ENCODE measurements at regions not wholly inside any gene's neighbourhood (a gene's known extent, or its start where the extent isn't known, plus 50 kb on each side); places are given as distances from the start of the nearest gene placed in this dataset.
A peak's percentile ranks its signal among the peaks of the same experiment; 100 is the strongest.

DNA sequence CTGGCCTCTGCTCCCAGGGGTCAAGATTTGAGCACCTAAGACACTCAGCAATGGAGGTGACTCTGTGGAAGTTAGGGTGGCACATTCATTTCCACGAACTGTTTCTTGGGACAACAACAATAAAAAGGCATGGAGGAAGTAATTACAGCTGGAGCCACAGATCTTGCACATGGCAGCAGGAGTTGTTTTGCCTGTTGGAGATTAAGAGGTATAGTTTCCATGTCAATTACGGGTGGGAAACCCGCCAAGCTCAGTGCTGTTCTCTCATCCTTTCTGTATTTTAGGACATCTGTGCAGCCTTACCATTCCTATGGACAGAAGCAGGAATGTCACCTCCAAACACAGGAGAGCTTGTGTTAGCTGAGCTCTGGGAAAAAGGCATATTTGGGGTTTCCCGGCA is 201.2 kb downstream of the SNX10 start:
- no peaks in the 10 kb centered on the region for H3K27me3 ChIP-seq (ENCODE audit: control insufficient read depth in 2 of 2, insufficient read depth in 2 of 2, low read length in 2 of 2)
- Mint-ChIP-seq H3K36me3 (no peaks in the 10 kb centered on the region), H3K27me3 (peaks cover 0 to 19% (median 8%) of the 10 kb centered on the region in 5 donors), H3K4me1 (no peaks in the 10 kb centered on the region), H3K9me3 (no peaks in the 10 kb centered on the region), H3K4me3 (no peak overlapping the region), H3K27ac (no peak overlapping the region)
- DNase-seq (no peak), ATAC-seq (no peak)
- no peaks in the 10 kb centered on the region for H3K4me1 ChIP-seq (ENCODE audit: control insufficient read depth in 2 of 2, insufficient read depth in 2 of 2, low read length in 2 of 2)
- H3K27ac ChIP-seq (ENCODE audit: low read depth, low read length) = no peak overlapping the region
- CTCF ChIA-PET = no interaction called here
- no peaks in the 10 kb centered on the region for H3K9me3 ChIP-seq (ENCODE audit: control insufficient read depth in 2 of 3, low read length in 3 of 3)
- POLR2A ChIA-PET = no interaction called here
- intact Hi-C loops (cut with micrococcal nuclease) = no loop called here
- no peak overlapping the region for H3K4me3 ChIP-seq (ENCODE audit: low read length)
- H3K36me3 ChIP-seq (ENCODE audit: control insufficient read depth in 2 of 3, insufficient read depth in 3 of 3, low read length in 3 of 3) = no peaks in the 10 kb centered on the region

DNA sequence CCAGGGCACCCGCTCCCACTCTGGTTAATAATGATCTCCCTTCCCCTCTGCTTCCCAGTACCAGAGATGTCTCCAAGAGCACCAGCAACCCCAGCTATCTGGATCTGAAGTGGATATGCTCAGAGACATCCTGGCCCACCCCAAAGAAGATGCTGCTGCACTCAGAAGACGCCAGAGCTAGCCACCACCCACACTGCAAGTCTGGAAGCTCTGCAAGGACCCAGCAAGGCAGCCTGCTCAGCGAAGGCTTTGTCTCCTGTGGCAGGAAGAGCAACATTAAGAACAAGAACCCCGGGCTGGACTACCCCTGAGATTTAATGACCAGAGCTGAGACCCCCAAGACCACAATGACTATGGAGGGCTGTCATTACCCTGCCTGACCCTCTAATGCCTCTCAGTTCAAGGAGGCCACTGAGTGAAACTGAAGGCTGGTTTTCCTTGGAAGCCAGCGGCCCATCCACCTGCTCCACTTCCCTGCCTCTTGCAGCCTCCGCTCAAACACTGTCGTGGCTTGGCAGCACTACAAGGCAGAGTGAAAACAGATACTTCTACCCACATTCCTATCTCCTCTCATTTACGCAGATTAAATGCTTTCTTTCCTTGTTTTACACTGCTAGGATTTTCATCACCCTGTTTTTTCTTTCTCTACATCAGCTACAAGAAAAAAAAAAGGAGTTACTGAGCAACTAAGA is 202.2 kb downstream of the SNX10 start:
- H3K27me3 ChIP-seq (ENCODE audit: control insufficient read depth in 2 of 2, insufficient read depth in 2 of 2, low read length in 2 of 2) = no peaks in the 10 kb centered on the region
- no peaks in the 10 kb centered on the region for H3K4me1 ChIP-seq (ENCODE audit: control insufficient read depth in 2 of 2, insufficient read depth in 2 of 2, low read length in 2 of 2)
- no peak overlapping the region for H3K27ac ChIP-seq (ENCODE audit: low read depth, low read length)
- POLR2A ChIA-PET = no interaction called here
- no peak overlapping the region for H3K4me3 Mint-ChIP-seq
- no peak for DNase-seq
- no peaks in the 10 kb centered on the region for H3K9me3 ChIP-seq (ENCODE audit: control insufficient read depth in 2 of 3, low read length in 3 of 3)
- intact Hi-C loops (cut with micrococcal nuclease) = no loop called here
- no peak overlapping the region for H3K27ac Mint-ChIP-seq
- no peak overlapping the region for H3K4me3 ChIP-seq (ENCODE audit: low read length)
- no peaks in the 10 kb centered on the region for H3K9me3 Mint-ChIP-seq
- H3K4me1 Mint-ChIP-seq = no peaks in the 10 kb centered on the region
- H3K27me3 Mint-ChIP-seq = peaks cover 0 to 9% (median 6%) of the 10 kb centered on the region in 5 donors
- no peak for ATAC-seq
- H3K36me3 Mint-ChIP-seq = no peaks in the 10 kb centered on the region
- no peaks in the 10 kb centered on the region for H3K36me3 ChIP-seq (ENCODE audit: control insufficient read depth in 2 of 3, insufficient read depth in 3 of 3, low read length in 3 of 3)
- CTCF ChIA-PET = interaction anchor here (0.5 kb wide), 1 partner anchor 577 kb away, joined by 3 read pairs; no protein-coding TSS in a partner anchor

DNA sequence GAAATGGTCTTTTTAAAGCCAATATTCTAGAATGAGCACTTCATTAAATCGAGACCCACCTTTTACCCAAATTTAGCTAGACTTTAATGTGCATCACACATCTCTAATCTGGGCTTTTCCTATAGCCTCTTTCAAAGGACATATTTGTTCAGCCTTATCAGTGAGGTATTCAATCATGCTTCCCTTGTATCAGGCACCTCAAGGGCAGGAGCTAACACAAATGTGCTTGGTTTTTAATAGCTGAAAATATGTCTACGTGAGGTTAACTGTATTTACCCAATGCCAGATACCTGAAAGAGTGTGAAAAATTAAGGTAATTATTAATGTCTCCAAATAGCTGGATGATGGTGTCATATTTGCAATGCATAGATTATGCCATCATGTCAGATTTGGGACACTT is 203.9 kb downstream of the SNX10 start:
- Mint-ChIP-seq H3K4me1 (no peaks in the 10 kb centered on the region), H3K27ac (no peak overlapping the region), H3K27me3 (peaks cover 0 to 9% (median 0%) of the 10 kb centered on the region in 5 donors), H3K4me3 (no peak overlapping the region), H3K36me3 (no peaks in the 10 kb centered on the region), H3K9me3 (no peaks in the 10 kb centered on the region)
- ATAC-seq = no peak
- H3K27me3 ChIP-seq (ENCODE audit: control insufficient read depth in 2 of 2, insufficient read depth in 2 of 2, low read length in 2 of 2) = no peaks in the 10 kb centered on the region
- ChIA-PET CTCF (interaction anchor here (1.5 kb wide), 1 partner anchor 125 kb away, joined by 5 read pairs; no protein-coding TSS in a partner anchor), POLR2A (no interaction called here)
- no peaks in the 10 kb centered on the region for H3K36me3 ChIP-seq (ENCODE audit: control insufficient read depth in 2 of 3, insufficient read depth in 3 of 3, low read length in 3 of 3)
- intact Hi-C loops (cut with micrococcal nuclease) = no loop called here
- H3K9me3 ChIP-seq (ENCODE audit: control insufficient read depth in 2 of 3, low read length in 3 of 3) = no peaks in the 10 kb centered on the region
- no peak overlapping the region for H3K4me3 ChIP-seq (ENCODE audit: low read length)
- no peaks in the 10 kb centered on the region for H3K4me1 ChIP-seq (ENCODE audit: control insufficient read depth in 2 of 2, insufficient read depth in 2 of 2, low read length in 2 of 2)
- DNase-seq = no peak
- no peak overlapping the region for H3K27ac ChIP-seq (ENCODE audit: low read depth, low read length)

DNA sequence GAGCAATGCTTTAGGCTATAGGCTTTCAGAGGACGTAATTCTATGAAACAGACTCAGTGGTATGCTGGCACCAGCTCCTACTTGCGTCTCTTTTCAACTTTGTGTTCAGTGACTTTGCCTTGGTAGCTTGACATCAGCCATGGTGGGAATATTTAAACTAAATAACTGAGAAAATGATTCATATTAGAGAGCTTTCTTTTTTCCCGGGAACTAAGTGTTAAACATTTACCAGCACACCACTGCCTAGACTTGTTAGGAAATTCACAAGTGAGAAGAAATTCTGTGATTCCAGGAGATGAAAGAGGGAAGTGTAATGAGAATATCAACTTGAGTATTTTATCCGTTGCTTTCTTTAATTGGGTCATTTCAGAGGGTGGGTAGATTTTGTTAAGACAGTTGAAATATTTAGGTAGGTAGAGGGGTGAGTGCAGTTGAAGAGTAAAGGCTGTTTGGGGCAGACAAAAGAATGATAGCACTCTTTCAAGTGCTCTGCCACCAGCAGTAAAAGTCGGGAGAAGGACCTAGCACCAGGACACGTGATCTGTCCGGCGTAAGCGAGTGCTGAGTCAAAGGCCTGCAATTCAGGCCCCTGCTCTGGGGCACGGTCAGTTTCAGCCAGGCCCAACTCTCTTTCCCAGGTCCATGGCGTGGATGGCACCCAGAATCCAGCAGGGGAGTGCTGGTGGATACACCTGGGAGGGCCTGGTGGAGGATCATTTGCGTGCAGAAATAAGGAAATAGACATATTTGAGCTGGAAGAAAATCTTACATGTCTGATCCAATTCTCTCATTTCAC is 206.3 kb downstream of the SNX10 start:
- Mint-ChIP-seq H3K4me1 (peaks cover 0 to 2% (median 0%) of the 10 kb centered on the region in 7 donors), H3K4me3 (no peak overlapping the region), H3K27me3 (peaks cover 0 to 9% (median 0%) of the 10 kb centered on the region in 5 donors), H3K36me3 (no peaks in the 10 kb centered on the region), H3K27ac (peak overlapping the region in 1 of 9 donors; percentile 22), H3K9me3 (no peaks in the 10 kb centered on the region)
- Histone ChIP-seq H3K9me3 (ENCODE audit: control insufficient read depth in 2 of 3, low read length in 3 of 3) (no peaks in the 10 kb centered on the region), H3K27ac (ENCODE audit: low read depth, low read length) (no peak overlapping the region), H3K4me3 (ENCODE audit: low read length) (no peak overlapping the region), H3K36me3 (ENCODE audit: control insufficient read depth in 2 of 3, insufficient read depth in 3 of 3, low read length in 3 of 3) (no peaks in the 10 kb centered on the region), H3K27me3 (ENCODE audit: control insufficient read depth in 2 of 2, insufficient read depth in 2 of 2, low read length in 2 of 2) (no peaks in the 10 kb centered on the region), H3K4me1 (ENCODE audit: control insufficient read depth in 2 of 2, insufficient read depth in 2 of 2, low read length in 2 of 2) (no peaks in the 10 kb centered on the region)
- ChIA-PET POLR2A (no interaction called here), CTCF (interaction anchor here (0.5 to 0.8 kb wide), 3 partner anchors 441 to 1516 kb away, joined by 3 read pairs; no protein-coding TSS in a partner anchor)
- no peak for DNase-seq
- no peak for ATAC-seq
- intact Hi-C loops (cut with micrococcal nuclease) = no loop called here

DNA sequence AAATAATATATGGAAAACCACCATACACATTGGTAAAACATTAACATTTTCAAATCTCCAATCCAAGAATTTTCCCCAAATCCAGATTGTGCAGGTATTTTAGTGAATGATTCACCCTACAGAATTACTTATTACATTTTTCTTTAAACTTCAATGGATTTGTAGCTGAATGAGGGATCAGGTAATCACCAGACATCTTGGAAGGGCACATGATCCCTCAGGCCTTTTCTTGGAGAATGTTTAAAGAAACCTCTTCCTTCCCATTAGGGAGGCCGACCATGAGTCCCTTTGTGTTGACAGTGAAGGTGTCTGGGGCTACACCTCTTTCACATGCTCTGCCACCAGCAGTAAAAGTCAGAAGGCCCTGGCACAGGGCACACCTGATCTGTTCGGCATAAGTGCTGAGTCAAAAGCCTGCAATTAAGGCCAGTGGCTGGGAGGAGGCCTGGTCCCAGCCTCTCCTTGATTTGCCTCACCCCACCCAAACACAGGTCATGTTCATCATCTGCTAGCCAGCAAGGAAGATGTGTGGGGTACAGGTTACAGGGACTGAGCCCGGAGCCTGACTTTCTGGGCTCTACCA is 207.7 kb downstream of the SNX10 start:
- H3K9me3 Mint-ChIP-seq = no peaks in the 10 kb centered on the region
- Histone ChIP-seq H3K4me3 (ENCODE audit: low read length) (no peak overlapping the region), H3K27ac (ENCODE audit: low read depth, low read length) (no peak overlapping the region), H3K9me3 (ENCODE audit: control insufficient read depth in 2 of 3, low read length in 3 of 3) (no peaks in the 10 kb centered on the region), H3K36me3 (ENCODE audit: control insufficient read depth in 2 of 3, insufficient read depth in 3 of 3, low read length in 3 of 3) (no peaks in the 10 kb centered on the region), H3K27me3 (ENCODE audit: control insufficient read depth in 2 of 2, insufficient read depth in 2 of 2, low read length in 2 of 2) (no peaks in the 10 kb centered on the region), H3K4me1 (ENCODE audit: control insufficient read depth in 2 of 2, insufficient read depth in 2 of 2, low read length in 2 of 2) (no peaks in the 10 kb centered on the region)
- ChIA-PET POLR2A (no interaction called here), CTCF (no interaction called here)
- H3K36me3 Mint-ChIP-seq = no peaks in the 10 kb centered on the region
- peaks cover 0 to 2% (median 0%) of the 10 kb centered on the region in 7 donors for H3K4me1 Mint-ChIP-seq
- H3K4me3 Mint-ChIP-seq = no peak overlapping the region
- peaks cover 0 to 18% (median 8%) of the 10 kb centered on the region in 5 donors for H3K27me3 Mint-ChIP-seq
- no peak overlapping the region for H3K27ac Mint-ChIP-seq
- no peak for DNase-seq
- no peak for ATAC-seq
- intact Hi-C loops (cut with micrococcal nuclease) = no loop called here

DNA sequence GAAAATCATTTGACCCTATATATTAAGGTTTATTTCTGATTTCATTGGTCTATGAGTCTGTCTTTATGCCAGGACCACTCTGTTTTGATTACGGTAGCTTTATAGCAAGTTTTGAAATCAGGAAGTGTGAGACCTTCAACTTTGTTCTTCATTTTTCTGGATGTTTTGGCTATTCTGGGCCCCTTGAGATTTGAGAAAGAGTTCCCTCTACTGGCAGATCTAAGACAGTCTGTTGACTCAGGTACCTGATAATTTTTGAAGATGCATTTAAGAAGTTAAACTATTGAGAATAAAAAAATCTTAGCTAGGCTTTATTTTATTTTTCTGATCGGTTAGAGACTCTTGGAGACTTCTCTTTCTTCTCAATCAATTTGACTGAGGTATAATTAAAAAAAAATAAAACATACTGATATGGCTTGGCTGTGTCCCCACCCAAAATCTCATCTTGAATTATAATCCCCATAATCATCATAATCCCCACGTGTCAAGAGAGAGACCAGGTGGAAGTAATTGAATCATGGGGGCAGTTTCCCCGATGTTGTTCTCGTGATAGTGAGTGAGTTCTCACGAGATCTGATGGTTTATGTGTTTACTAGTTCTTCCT is 209.2 kb downstream of the SNX10 start:
- no peaks in the 10 kb centered on the region for H3K4me1 ChIP-seq (ENCODE audit: control insufficient read depth in 2 of 2, insufficient read depth in 2 of 2, low read length in 2 of 2)
- no peak overlapping the region for H3K27ac ChIP-seq (ENCODE audit: low read depth, low read length)
- CTCF ChIA-PET = interaction anchor here (0.5 to 1.1 kb wide), 4 partner anchors 110 to 166 kb away, joined by 3 to 5 read pairs (median 4); no protein-coding TSS in a partner anchor
- Mint-ChIP-seq H3K27me3 (peaks cover 0 to 30% (median 9%) of the 10 kb centered on the region in 5 donors), H3K36me3 (no peaks in the 10 kb centered on the region), H3K4me3 (no peak overlapping the region), H3K9me3 (no peaks in the 10 kb centered on the region), H3K27ac (no peak overlapping the region), H3K4me1 (peaks cover 0 to 2% (median 0%) of the 10 kb centered on the region in 7 donors)
- intact Hi-C loops (cut with micrococcal nuclease) = loop anchor here (1.0 to 5.0 kb wide), 5 partner anchors 124 to 608 kb away; no protein-coding TSS in a partner anchor
- DNase-seq (peak in 3 of 9 donors; percentile 7 to 18 (median 9)), ATAC-seq (peak; percentile 46)
- POLR2A ChIA-PET = no interaction called here
- no peaks in the 10 kb centered on the region for H3K9me3 ChIP-seq (ENCODE audit: control insufficient read depth in 2 of 3, low read length in 3 of 3)
- no peaks in the 10 kb centered on the region for H3K27me3 ChIP-seq (ENCODE audit: control insufficient read depth in 2 of 2, insufficient read depth in 2 of 2, low read length in 2 of 2)
- H3K36me3 ChIP-seq (ENCODE audit: control insufficient read depth in 2 of 3, insufficient read depth in 3 of 3, low read length in 3 of 3) = no peaks in the 10 kb centered on the region
- no peak overlapping the region for H3K4me3 ChIP-seq (ENCODE audit: low read length)

All from naive thymus-derived CD4-positive, alpha-beta T cell (primary cell).